ENCODE measurements at regions not wholly inside any gene's neighbourhood (a gene's known extent, or its start where the extent isn't known, plus 50 kb on each side); places are given as distances from the start of the nearest gene placed in this dataset.
"Not testable (repeated sequence)": the region's sequence is repeated elsewhere in the genome, so short reads cannot be mapped to it uniquely, and the experiment has no call there.

DNA sequence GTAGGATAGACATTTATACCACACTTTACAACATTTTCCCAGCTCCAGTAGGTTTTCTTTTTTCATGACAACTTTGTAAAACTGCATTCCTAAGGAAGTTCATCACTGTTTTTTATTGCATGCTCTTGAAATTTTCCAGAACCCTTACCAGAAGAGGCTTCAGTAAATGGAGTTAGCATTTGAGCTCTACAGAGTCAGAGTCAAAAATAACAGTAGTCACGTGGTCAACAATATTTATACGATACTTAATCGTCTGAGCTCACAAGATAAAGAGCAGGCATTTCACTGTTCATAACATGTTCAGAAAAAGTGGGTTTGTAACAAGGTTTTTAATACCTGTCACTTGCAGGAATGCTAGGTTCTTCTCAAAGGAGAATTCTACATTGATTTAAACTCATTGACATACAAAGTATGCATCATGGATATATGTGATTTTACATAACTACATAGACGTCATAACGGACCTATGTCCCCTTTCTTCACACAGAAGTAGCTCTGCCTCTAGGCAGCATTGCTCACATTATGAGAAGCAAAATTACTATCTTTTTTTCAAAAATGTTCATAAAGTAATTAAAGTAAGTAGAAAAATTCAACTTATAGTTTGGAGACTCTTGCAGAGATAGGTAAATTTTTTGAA lies 187.0 kb upstream of the COL3A1 start:
- no peak for DNase-seq (ENCODE audit: low read depth in 2 of 3, low spot score in 2 of 3)

DNA sequence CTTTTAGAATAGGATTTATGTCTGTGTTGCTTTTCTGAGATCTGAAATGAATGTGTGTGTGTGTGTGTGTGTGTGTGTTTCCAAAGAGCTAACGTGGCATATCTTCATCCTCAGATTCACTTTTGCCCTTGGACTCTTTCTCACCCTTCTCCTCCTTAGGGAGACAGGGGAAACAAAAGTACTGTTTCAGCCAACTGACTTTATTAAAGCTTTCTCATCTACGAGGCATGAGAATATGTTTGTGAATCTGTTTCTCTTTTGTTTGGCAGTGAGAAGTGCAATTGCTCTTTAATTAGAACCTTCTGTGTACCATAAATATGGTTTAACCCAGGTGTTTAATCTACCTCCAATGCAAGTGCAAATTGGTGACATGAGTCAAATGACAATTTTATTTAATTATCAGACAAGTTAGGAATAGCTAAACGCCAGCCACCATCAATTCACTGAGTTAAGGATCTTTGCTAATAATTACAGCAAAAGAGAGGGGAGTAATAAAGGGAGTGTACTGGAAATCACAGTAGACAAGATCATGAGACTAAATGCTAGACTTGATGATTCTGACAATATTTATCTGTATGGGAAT lies 186.4 kb upstream of the COL3A1 start:
- DNase-seq (ENCODE audit: low read depth in 2 of 3, low spot score in 2 of 3) = no peak

- DNase-seq (ENCODE audit: low read depth in 2 of 3, low spot score in 2 of 3) = no peak
Measured at GRCh38 chr2:188788621-188789020, 185.6 kb upstream of the COL3A1 start.

DNA sequence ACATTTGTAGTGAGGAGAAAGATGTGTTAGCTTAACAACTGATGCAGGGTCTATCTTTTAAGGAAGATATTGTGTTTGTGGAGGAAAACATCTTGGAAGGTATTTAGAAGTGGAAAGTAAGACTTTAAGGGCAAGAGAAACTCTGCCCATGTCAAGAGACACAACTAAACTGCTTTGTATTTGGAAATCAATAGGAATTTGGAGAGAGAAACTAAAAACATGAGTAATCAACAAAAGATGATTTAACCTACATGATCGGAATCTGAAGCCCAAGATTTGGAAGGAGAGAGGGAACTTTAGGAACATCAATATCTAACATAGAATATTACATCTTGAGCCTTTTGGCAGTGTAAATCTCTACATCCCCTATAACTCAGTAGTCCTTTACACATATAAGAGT lies 184.2 kb upstream of the COL3A1 start:
- DNase-seq (ENCODE audit: low read depth in 2 of 3, low spot score in 2 of 3) = no peak

GRCh38 chr2:188794453-188794852 lies 179.7 kb upstream of the COL3A1 start:
- DNase-seq (ENCODE audit: low read depth in 2 of 3, low spot score in 2 of 3) = not testable (repeated sequence)

GRCh38 chr2:188795762-188796161 lies 178.4 kb upstream of the COL3A1 start:
- no peak for DNase-seq (ENCODE audit: low read depth in 2 of 3, low spot score in 2 of 3)

GRCh38 chr2:188797371-188797770 lies 176.8 kb upstream of the COL3A1 start:
- no peak for DNase-seq (ENCODE audit: low read depth in 2 of 3, low spot score in 2 of 3)

GRCh38 chr2:188798159-188798558 lies 176.0 kb upstream of the COL3A1 start:
- no peak for DNase-seq (ENCODE audit: low read depth in 2 of 3, low spot score in 2 of 3)

- no peak for DNase-seq (ENCODE audit: low read depth in 2 of 3, low spot score in 2 of 3)
Measured at GRCh38 chr2:188805219-188805618, 169.0 kb upstream of the COL3A1 start.

DNA sequence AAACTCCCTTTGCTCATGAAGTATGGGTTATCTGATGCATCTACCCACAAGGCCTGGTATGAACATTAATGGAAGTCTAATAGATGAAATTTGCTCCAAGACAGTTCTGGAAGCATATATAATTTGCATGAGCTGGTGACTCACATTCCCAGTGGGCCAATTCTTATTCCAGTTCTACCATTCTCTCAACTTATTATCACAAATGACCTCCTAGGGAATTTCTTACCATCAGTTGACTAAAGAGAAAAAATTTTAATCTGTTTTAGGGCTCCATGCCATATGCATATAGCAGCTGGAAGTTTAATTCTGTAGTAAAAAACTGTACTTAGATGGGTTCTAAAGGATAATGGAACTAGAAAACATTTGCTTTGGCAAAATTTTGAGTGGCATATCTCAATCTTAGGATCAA lies 165.2 kb upstream of the COL3A1 start:
- no peak for DNase-seq (ENCODE audit: low read depth in 2 of 3, low spot score in 2 of 3)

DNA sequence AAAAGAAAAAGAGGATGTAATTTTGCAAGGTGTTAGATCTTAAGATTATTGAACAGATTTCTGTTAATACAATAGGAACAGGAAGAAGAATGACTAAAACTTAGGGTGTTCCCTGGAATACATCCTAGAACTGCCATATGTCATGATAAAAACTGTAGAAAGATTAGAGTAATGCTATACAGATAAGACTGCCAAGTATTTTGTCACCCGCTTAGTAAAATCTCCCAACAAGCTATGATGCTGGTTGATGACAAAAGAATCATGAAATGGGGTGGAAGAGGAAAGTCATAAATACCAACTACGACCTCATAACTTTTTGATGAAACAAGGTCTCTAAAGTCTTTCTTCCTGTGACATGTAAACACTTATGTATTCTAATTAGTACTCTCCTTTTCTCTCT lies 163.6 kb upstream of the COL3A1 start:
- DNase-seq (ENCODE audit: low read depth in 2 of 3, low spot score in 2 of 3) = no peak

GRCh38 chr2:188811522-188811921 lies 162.7 kb upstream of the COL3A1 start:
- no peak for DNase-seq (ENCODE audit: low read depth in 2 of 3, low spot score in 2 of 3)

GRCh38 chr2:188813315-188813714 lies 160.9 kb upstream of the COL3A1 start:
- DNase-seq (ENCODE audit: low read depth in 2 of 3, low spot score in 2 of 3) = no peak

- DNase-seq (ENCODE audit: low read depth in 2 of 3, low spot score in 2 of 3) = no peak
Measured at GRCh38 chr2:188813857-188814256, 160.3 kb upstream of the COL3A1 start.

GRCh38 chr2:188819011-188819410 lies 155.2 kb upstream of the COL3A1 start:
- no peak for DNase-seq (ENCODE audit: low read depth in 2 of 3, low spot score in 2 of 3)

DNA sequence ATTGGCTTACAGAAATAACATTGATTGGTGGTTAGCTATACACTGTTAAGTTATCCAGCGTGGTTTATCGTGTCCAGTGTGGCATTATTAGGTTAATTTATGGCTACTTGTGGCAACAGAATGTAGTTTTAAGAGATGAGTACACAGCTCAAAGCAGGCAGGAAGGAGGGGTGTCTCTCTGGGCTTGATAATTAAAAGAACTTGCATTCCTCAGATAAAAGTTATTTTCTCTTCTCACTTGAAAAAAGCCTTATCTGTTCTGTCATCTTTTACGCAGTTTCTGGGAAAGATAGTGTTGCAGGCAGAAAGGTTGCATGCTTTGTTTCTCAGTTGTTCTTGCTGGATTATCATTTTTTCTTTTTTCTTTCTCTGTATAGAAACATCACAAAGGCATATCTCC lies 154.4 kb upstream of the COL3A1 start:
- no peak for DNase-seq (ENCODE audit: low read depth in 2 of 3, low spot score in 2 of 3)

GRCh38 chr2:188820576-188820975 lies 153.6 kb upstream of the COL3A1 start:
- DNase-seq (ENCODE audit: low read depth in 2 of 3, low spot score in 2 of 3) = no peak

DNA sequence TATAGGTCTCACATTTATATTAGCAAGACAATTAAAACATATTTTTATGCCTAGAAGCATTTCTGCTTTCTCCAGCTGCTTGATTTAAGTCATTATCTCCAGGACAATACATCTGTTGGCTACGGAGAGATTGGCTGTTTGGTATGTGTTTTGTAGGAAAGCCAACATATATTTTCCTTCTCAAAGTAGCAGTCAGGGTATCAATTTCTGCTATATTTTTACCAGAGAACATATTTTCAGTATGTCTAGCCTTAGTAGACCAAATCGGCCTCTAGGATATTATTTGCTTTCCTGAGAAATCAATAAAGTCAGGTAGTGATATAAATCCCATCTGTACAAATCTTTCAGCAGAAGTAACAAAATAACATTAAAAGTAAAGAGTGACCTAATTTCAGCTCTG lies 150.0 kb upstream of the COL3A1 start:
- no peak for DNase-seq (ENCODE audit: low read depth in 2 of 3, low spot score in 2 of 3)

DNA sequence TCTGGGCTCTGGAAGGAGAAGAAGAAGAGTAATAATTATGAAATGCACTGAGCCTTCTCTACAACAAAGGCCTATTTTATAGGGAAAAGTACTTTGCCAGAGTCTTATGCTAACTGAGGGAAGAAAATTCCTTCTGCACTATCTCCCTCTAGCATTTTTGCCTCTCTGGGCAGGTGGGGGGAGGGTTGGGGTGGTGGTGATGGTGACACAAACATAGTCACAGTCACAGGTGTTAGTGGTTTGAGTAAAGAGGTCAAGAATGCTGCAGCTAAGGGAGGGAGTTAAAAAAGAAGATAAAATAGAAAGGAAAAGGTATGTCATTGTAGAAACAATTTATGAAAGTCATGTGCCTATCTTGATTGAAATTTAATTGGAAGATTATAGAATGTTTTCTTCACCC lies 140.8 kb upstream of the COL3A1 start:
- no peak for DNase-seq (ENCODE audit: low read depth in 2 of 3, low spot score in 2 of 3)

DNA sequence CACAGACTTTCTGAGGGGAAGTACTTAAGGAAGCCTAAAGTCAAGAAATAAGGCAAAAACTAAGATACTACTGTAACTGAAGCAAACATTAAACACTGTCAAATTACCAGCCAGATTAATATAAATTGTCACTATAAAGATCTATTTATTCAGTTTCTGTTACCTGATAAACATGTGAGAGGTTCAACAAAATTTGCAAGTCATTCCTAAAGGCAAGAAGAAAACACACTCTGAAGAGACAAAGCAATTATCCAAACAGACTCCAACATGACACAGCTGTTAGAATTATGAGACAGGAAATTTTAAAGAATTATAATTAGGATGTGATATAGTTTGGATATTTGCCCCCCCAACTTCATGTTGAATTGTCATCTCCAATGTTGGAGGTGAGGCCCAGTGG lies 140.4 kb upstream of the COL3A1 start:
- no peak for DNase-seq (ENCODE audit: low read depth in 2 of 3, low spot score in 2 of 3)

DNA sequence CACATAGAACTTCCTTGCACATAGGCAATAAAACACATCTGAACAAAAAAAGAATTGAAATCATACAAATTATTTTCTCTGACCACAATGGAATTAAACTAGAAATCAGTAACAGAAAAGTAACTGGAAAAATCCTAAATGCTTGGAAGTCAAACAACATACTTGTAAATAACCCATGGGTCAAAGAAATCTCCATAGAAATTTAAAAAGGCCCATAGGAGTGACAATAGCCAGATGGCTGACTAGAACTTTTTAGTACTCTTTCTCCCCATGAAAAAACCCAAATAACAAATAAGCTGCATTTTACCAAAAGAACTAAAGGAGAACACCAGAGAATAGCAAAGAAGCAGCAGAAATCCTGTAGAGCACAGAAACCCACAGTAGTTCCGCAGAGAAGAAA lies 139.2 kb upstream of the COL3A1 start:
- no peak for DNase-seq (ENCODE audit: low read depth in 2 of 3, low spot score in 2 of 3)

DNA sequence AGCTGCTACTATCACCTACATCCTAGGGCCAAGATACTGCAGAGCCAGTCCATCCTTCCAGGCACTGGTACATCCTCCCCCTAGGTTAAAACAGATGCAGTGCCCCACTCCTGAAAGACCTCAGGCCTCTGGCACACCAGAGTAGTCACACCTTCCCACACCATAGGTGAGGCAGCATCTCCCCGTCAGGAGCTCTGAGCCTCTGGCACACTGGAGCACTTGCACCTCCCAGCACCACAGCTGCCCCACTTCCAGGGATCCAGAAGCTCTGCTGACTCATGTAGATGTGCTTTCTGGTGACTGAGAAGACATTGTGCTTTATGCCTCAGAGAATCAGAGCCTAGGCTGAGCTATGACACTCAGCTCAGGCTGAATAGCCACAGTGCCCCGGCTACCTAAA lies 138.4 kb upstream of the COL3A1 start:
- DNase-seq (ENCODE audit: low read depth in 2 of 3, low spot score in 2 of 3) = no peak

DNA sequence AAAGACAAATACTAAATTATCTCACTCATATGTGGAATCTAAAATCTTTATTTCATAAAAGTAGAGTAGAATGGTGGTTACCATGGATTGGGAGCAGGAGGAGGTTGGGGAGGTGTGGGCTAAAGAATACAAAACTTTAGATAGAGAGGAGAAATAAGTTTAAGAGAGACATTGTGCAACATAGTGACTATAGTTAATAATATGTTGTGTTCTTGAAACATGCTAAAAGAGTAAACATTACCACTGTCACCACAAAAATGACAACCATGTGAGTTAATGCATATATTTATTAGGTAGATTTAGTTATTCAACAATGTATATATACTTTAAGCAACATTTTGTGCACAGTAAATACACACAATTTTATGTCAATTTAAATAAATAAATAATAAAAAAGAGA lies 128.5 kb upstream of the COL3A1 start:
- DNase-seq (ENCODE audit: low read depth in 2 of 3, low spot score in 2 of 3) = no peak

All from hematopoietic multipotent progenitor cell (in vitro differentiated cells).